HG03521 (cell line): ENCODE measurements at regions not wholly inside any gene's neighbourhood (a gene's known extent, or its start where the extent isn't known, plus 50 kb on each side); places are given as distances from the start of the nearest gene placed in this dataset.
"Not testable (repeated sequence)": the region's sequence is repeated elsewhere in the genome, so short reads cannot be mapped to it uniquely, and the experiment has no call there.

Experiments used
- ATAC-seq: cut with Tn5 transposase; IDR thresholded peaks from one replicate; pipeline ENCODE4 v1.9.1; 2021; ENCODE audit warnings: mild to moderate bottlenecking, moderate library complexity; ENCODE audit not compliant: unreplicated experiment

GRCh38 chr5:39933061-39933460 lies 508.3 kb upstream of the DAB2 start:
- no peak for ATAC-seq

- no peak for ATAC-seq
Observed at GRCh38 chr5:39928709-39929108, 503.9 kb upstream of the DAB2 start.

- no peak for ATAC-seq
Observed at GRCh38 chr5:39919876-39920275, 495.1 kb upstream of the DAB2 start.

DNA sequence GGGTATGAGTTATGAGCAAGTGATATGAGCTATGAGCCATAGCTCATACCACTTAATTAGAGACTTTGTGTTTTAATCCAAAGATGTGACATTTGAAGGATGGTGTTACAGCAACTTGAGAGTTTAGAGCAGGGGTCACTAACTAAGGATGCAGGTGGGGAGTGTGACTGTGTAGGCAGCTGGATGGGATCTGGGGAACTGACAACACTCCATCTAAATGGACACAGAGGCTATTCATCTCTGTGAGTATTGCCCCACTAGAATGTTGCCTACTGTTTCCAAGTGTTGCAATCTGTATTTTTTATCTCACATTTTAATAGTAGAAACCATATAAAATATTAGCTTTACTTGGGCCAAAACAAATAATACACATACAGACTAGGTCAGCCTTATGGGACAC lies 488.1 kb upstream of the DAB2 start:
- ATAC-seq, result no peak

DNA sequence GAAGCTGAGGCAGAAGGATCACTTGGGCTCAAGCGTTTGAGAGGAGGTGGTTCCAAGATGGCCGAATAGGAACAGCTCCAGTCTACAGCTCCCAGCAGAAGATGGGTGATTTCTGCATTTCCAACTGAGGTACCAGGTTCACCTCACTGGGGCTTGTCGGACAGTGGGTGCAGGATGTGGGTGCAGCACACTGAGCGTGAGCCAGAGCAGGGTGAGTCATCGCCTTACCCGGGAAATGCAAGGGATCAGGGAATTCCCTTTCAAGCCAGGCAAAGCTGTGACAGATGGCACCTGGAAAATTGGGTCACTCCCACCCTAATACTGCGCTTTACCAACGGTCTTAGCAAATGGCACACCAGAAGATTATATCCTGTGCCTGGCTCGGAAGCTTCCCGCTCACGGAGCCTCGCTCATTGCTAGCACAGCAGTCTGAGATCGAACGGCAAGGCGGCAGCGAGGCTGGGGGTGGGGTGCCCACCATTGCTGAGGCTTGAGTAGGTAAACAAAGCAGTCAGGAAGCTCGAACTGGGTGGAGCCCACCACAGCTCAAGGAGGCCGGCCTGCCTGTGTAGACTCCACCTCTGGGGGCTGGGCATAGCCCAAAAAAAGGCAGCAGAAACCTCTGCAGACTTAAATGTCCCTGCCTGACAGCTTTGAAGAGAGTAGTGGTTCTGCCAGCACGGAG lies 482.6 kb upstream of the DAB2 start:
- not testable (repeated sequence) for ATAC-seq

GRCh38 chr5:39906146-39906545 lies 481.4 kb upstream of the DAB2 start:
- ATAC-seq, result no peak

DNA sequence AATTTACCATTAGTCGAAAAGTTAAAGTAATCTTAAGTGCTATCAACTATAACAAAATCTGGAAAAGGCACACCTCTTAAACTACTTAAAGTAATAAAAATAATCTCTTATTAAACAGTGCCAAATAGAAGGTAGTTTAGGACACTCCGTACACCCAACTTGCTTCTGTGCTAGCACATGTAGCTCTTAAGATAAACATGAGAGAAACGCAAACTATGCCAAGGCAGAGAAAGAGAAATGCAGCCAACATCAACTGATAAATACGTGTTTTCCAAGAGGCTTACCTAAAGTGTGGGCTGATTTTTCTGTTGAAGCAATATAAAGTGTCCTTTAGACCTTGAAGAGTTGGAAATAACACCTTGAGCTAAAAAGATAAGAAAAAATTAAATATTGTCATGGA lies 480.6 kb upstream of the DAB2 start:
- ATAC-seq, result no peak

DNA sequence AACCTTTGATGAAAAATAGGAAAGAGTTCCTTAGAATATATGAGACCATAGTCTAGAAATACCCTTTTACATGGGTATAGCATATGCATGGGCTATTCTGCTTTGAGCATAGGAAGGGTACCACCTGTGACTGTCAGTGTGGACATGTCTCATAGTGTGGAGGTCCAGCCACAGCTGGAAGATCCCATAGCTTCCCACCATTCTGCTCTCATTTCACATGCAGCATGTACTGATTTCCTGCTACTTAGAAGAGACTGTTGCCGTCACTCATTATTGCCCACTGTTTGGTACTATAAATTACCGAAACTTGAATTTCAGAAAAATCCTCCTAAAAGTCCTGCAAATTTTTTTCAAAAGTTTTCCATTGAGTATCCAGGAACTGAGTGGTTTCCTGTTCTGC lies 477.8 kb upstream of the DAB2 start:
- ATAC-seq, result no peak

- no peak for ATAC-seq
Observed at GRCh38 chr5:39898731-39899130, 474.0 kb upstream of the DAB2 start.

DNA sequence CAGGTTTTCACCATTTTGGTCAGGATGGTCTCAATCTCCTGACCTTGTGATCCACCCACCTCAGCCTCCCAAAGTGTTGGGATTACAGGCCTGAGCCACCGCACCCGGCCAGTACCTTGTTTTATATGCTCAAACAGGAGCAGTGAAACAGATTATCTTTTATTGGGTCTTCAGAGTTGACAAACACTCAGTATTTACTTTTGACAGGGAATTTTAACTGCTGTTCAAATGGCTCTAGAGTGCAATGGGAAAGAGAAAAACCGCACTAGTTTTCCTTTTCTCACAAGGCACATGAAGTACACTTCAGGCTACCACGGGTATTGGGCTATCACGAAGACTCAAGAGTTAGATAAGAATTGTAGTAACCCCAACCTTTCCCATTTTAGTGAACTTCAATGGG lies 471.9 kb upstream of the DAB2 start:
- ATAC-seq, result no peak

- ATAC-seq, result no peak
Observed at GRCh38 chr5:39896104-39896503, 471.3 kb upstream of the DAB2 start.

DNA sequence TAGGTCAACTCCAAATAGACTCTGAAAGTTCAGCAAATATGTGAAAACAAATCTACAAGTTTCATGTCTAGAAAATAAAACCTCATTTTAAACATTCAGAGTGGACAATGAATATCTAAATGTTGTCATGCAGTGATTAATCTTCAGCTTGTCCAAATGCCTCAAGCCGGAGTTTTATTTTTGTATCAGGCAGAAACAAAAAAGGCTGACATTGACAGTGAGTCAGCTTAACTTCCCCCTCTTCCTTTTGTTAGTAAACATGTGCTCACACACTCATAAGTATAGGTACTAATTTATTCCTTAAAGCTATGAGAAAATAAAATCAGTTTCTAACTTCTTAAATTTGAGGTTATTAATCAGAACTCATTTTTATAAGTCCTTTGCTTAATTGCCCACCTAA lies 467.9 kb upstream of the DAB2 start:
- no peak for ATAC-seq

DNA sequence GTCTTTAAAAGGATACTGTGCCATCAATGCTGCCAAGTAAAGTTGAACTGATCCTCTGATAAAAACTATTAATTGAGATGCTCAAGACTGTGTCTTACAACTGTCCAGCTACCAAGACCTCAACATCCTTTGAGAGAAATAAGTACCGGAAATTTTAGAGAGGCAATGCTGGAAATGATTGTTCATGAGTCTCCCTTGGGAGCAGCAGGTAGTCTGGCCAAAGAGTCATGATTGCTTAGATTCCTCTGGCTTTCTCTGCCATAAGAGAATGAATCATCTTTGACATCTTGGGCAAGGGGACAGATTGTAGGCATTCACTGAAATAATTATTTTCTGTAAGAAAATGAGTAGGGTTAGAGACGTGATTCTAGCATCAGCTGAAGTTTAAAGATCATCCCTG lies 466.6 kb upstream of the DAB2 start:
- no peak for ATAC-seq

DNA sequence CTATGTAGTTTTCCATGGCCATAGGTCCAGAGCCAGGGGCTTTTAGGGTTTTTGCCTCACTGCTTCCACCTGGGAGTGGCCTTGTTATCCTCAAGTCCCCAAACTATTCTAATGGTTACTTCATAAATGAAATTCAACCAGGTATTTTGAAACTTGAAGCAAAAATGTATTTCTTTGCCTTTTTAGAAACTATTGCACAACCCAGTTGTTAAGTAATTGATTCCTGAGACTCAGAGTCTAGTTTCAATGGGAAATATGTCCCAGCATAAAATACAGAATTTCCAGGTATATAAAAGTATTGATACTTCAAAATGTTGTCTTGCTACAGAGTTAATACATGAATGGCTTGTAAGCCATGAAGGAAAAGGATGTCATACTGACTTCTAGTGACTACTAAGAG lies 456.2 kb upstream of the DAB2 start:
- ATAC-seq, result no peak

DNA sequence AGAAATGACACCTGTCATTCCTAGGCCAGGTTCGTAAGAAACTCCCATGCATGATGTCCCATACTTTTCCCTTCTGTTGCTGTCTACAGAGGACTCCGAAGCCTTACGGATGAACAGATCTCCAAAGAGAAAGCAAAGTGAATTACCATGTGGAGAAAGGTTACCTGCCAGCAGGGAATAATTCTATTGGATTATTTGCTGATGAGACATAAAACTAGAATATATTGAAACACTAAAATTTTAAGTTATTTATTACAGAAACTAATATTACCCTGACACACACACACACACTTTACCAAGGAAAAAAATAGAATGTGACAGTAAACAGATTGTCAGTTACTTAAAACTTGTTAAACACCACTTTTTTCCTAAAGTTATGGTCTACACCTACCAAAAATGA lies 452.7 kb upstream of the DAB2 start:
- no peak for ATAC-seq

DNA sequence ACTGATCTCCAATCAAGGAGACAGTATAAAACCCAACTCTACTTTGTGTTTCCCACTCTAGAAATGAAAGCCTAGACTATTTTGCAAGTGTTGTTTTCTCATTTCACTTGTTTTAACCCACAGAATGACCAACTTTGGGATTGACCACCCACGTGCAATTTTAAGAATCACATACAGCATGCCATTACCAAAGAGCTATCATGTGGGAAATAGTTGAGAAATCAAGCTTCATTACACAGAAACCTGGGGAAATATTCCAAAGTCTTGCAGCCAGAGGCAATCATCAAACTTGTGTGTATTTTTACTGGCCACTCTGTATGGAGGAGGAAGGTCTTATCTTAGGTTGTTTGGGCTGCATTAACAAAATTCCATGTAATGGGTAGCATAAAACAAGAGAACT lies 451.4 kb upstream of the DAB2 start:
- ATAC-seq, result no peak

- ATAC-seq, result no peak
Observed at GRCh38 chr5:39870137-39870536, 445.4 kb upstream of the DAB2 start.

DNA sequence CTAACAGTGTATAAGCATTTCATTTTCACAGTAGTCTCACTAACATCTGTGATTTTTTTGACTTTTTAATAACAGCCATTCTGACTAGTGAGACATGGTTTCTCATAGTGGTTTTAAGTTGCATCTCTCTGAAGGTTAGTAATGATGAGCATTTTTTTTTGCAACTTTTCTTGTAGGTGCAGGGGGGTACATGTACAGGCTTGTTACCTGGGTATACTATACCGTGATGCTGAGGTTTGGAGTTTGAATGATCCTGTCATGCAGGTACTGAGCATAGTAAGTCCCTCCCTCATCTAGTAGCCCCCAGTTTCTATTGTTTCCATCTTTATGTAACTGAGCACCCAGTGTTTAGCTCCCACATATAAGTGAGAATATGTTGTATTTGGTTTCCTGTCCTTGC lies 444.6 kb upstream of the DAB2 start:
- no peak for ATAC-seq

DNA sequence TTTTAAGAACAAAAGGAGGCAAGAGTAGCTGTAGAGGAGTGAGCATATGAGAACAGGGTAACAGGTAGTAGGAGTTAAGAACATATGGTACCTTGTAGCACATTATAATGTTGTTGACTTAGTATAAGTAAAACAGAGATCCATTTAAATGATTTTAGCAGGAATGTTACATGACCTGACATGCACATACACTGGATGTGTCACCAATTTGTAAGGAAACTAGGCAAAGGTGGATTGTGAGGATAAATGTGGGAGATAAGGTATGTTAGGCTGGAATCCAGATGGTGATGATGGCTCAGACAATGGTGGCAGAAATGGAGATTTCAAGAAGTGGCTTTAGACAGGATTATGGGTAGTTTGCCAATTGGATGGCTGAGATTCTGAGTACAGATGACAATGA lies 443.1 kb upstream of the DAB2 start:
- ATAC-seq, result no peak

DNA sequence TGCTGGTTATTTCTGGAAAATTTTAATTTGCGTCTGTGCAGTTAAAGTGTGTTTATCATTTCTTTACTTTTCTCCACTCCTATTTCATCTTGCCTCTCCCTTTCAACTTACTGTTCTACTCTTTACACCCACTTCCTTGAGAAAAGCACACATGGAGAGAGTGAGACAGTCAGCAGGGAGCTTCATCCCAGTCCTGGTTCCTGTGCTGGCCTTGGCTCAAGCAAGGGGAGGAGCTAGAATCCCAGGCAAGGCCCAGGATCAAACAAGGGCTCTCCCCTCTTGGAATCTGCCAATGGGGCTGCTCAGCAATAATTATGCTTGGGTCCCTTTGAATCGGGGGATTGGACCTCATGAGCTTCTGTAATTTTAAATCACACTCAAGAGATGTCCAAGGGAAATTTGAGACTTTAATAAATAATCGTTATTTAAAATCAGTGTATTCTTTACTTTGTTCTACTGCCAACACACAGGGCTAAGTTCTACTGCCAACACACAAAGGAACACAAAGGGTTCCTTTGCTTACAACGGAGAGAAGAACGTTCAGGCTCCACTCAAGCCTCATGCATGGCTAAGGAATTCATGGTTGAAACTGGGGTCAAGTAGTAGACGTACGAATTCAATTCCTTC lies 439.3 kb upstream of the DAB2 start:
- no peak for ATAC-seq

DNA sequence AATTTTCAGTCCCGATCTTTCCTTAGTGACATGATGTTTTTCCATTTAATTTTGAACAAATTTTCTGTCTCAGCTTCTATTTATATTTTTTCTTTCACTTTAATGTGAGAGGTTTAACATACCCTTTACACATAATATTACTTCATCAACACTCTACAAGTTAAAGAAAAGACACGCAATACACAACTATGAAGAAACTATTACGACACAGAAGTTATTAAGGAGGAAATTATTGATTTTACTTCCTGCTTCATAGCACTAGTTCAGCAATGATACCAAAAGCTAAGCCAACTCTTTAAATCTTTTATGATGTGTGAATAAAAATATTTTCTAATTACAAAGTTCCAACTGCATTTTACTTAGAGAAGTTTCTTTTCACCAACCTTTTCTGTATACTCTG lies 432.3 kb upstream of the DAB2 start:
- ATAC-seq, result no peak

- no peak for ATAC-seq
Observed at GRCh38 chr5:39854771-39855410, 430.1 kb upstream of the DAB2 start.

DNA sequence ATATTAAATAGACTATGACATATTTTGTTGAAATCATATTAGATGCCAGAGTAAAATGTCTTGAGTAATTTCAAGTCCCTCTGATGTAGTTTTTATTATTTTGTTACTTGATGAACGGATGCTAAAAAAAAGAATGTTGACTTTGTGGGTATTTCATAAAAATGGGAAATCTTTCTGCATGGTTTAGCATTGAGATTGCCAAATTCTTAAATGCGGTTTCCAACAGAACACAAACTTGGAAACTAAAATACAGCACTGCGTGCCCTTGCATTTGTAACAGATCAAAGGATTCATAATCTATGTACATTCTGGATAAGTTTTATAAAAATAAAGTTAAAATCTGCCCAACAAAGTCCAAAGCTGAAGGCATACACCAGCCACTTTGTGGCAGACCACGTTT lies 425.5 kb upstream of the DAB2 start:
- ATAC-seq, result no peak
